RWPE1 (cell line): ENCODE measurements at regions not wholly inside any gene's neighbourhood (a gene's known extent, or its start where the extent isn't known, plus 50 kb on each side); places are given as distances from the start of the nearest gene placed in this dataset.

Experiments used
- CTCF ChIA-PET: fragments of 350-600 bp; sonication (Branson Sonifier 250); formaldehyde crosslinking; extraction: SDS; loops from one replicate; lab custom pipeline; 2021; lab: Yijun Ruan, JAX
- POLR2A ChIA-PET: fragments of 400-600 bp; formaldehyde crosslinking; extraction: SDS; loops from one replicate; lab custom pipeline; 2020; ENCODE audit warnings: antibody characterized with exemption; ENCODE audit not compliant: low non-redundant PET; lab: Yijun Ruan, JAX
- DNase-seq: peaks from one replicate; pipeline ENCODE4 v3.0.0; 2012; ENCODE audit warnings: low spot score
- H3K27ac ChIP-seq: fragments of 450-650 bp; 2 replicates; pipeline ENCODE4 v1.5.1; 2017
- TF ChIP-seq, protein P1 (sequence below): fragments of 450-650 bp; conservative IDR thresholded peaks from 2 replicates; pipeline ENCODE4 v1.5.1; 2017; ENCODE audit warnings: low read depth, mild to moderate bottlenecking

DNA sequence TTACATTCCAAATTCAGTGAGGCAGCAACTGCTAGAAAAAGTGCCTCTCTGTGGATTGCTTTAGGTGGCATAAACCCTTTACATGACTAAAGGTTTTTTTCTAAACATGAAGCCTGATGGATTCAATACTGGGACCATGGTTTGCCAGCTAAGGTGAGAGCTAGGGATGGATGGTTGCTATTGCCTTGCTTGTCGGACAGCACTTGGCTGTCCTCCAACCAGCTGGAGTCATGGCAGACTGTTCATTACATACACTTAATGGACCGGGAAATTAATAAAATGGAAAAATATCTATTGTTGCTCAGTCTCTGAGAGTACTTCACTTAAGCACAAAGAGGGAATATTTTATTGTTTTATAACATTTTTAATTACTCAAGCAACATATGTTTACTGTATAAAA lies 116.9 kb upstream of the TRPC7 start:
- H3K27ac ChIP-seq: no peak overlapping the region
- POLR2A ChIA-PET: no interaction called here
- no peak for DNase-seq
- TF ChIP-seq, protein P1, sequence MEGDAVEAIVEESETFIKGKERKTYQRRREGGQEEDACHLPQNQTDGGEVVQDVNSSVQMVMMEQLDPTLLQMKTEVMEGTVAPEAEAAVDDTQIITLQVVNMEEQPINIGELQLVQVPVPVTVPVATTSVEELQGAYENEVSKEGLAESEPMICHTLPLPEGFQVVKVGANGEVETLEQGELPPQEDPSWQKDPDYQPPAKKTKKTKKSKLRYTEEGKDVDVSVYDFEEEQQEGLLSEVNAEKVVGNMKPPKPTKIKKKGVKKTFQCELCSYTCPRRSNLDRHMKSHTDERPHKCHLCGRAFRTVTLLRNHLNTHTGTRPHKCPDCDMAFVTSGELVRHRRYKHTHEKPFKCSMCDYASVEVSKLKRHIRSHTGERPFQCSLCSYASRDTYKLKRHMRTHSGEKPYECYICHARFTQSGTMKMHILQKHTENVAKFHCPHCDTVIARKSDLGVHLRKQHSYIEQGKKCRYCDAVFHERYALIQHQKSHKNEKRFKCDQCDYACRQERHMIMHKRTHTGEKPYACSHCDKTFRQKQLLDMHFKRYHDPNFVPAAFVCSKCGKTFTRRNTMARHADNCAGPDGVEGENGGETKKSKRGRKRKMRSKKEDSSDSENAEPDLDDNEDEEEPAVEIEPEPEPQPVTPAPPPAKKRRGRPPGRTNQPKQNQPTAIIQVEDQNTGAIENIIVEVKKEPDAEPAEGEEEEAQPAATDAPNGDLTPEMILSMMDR: no peak
- CTCF ChIA-PET: no interaction called here

GRCh38 chr5:136474466-136474865 lies 109.1 kb upstream of the TRPC7 start:
- DNase-seq: no peak
- POLR2A ChIA-PET: no interaction called here
- CTCF ChIA-PET: no interaction called here
- no peak overlapping the region for H3K27ac ChIP-seq
- TF ChIP-seq, protein P1: no peak

DNA sequence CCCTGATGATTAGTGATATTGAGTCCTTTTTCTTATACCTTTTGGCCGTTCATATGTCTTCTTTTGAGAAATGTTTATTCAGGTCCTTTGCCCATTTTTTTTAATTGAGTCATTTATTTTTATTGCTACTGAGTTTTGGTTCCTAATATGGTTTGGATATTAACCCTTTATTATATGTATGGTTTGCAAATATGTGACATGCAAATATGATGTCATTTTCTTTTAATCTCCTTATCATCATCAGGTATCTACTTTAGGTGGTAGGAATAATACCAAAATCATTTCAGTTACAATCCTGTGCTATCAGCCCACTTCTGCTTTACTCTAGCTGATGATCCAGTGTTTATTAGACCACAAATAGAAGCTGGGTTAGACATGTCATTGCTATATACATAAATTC lies 102.3 kb upstream of the TRPC7 start:
- H3K27ac ChIP-seq: no peak overlapping the region
- ChIA-PET CTCF (no interaction called here), POLR2A (no interaction called here)
- TF ChIP-seq, protein P1: no peak
- no peak for DNase-seq

GRCh38 chr5:136466041-136466415 lies 100.7 kb upstream of the TRPC7 start:
- ChIA-PET CTCF (interaction anchor here (0.7 kb wide), 1 partner anchor 127 kb away, joined by 3 read pairs; no protein-coding TSS in a partner anchor), POLR2A (interaction anchor here (0.7 kb wide), 1 partner anchor 166 kb away, joined by 3 read pairs; no protein-coding TSS in a partner anchor)
- TF ChIP-seq, protein P1: no peak
- no peak overlapping the region for H3K27ac ChIP-seq
- DNase-seq: no peak

DNA sequence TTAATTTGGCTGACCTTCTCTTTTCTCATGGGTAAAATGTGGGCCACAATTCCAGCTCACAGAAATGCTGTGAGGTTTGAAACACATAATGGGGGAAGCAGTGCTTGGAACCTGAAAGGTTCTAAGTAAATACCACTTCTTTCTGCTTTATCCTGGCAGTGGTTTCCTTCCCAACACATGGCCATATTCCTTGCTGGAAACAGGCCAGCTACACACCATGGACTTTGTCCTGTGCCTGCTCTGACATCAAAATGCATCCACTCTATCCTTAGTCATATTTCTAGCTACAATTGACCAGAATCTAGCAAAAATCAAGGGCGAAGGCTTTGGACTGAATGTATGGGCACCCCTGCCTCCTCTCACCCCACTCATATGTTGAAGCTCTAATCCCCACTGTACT lies 93.1 kb upstream of the TRPC7 start:
- TF ChIP-seq, protein P1: no peak
- ChIA-PET POLR2A (no interaction called here), CTCF (no interaction called here)
- no peak for DNase-seq
- H3K27ac ChIP-seq: no peak overlapping the region

DNA sequence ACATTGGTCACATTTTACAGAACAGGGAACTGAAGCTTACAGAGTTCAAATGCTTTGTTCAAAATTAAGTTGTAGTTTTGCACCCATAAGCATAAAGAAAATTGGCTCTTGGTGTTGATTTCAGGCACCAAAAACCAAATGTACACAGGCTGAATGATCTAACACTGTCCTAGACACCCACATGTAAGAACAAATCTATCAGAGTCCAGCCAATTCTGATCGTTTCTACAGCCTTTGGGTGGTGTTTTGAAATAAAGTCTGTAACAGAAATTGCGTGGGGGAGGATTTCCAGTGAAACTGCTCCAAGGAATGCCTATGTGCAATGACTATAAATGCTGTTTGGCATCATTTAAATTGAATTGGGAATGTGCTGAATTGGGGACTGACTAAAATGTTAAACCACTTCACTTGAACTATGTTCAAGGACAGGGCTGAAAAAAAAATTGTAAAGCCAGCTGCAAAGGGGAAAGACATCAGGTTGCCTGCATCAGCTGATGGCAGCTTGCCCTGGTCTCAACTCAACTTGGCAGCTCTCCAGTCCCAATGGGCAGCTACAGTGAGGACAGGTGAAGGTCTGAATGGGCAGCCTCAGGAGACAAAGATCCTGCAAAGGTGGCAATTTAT lies 92.2 kb upstream of the TRPC7 start:
- no peak for DNase-seq
- TF ChIP-seq, protein P1: no peak
- POLR2A ChIA-PET: no interaction called here
- H3K27ac ChIP-seq: no peak overlapping the region
- CTCF ChIA-PET: no interaction called here
